Epithelial cell of proximal tubule (primary cell): ENCODE measurements at regions not wholly inside any gene's neighbourhood (a gene's known extent, or its start where the extent isn't known, plus 50 kb on each side); places are given as distances from the start of the nearest gene placed in this dataset.

ENCODE experiments used
- DNase-seq: peaks from one replicate; pipeline ENCODE4 v3.0.0-alpha.2; 2011; ENCODE audit warnings: low read depth
- H3K4me3 ChIP-seq: 2 replicates; pipeline ENCODE4 v1.5.1; 2011; ENCODE audit warnings: low read depth, mild to moderate bottlenecking, low read length
- TF ChIP-seq, protein P1 (sequence below): conservative IDR thresholded peaks from 2 replicates; pipeline ENCODE4 v1.5.1; 2012; ENCODE audit warnings: low read depth, mild to moderate bottlenecking, low read length

- H3K4me3 ChIP-seq = no peak overlapping the region
- TF ChIP-seq, protein P1, sequence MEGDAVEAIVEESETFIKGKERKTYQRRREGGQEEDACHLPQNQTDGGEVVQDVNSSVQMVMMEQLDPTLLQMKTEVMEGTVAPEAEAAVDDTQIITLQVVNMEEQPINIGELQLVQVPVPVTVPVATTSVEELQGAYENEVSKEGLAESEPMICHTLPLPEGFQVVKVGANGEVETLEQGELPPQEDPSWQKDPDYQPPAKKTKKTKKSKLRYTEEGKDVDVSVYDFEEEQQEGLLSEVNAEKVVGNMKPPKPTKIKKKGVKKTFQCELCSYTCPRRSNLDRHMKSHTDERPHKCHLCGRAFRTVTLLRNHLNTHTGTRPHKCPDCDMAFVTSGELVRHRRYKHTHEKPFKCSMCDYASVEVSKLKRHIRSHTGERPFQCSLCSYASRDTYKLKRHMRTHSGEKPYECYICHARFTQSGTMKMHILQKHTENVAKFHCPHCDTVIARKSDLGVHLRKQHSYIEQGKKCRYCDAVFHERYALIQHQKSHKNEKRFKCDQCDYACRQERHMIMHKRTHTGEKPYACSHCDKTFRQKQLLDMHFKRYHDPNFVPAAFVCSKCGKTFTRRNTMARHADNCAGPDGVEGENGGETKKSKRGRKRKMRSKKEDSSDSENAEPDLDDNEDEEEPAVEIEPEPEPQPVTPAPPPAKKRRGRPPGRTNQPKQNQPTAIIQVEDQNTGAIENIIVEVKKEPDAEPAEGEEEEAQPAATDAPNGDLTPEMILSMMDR = no peak
- peak; percentile 50 for DNase-seq
Observed at GRCh38 chr10:90418869-90419652, 438.8 kb downstream of the HTR7 start.

DNA sequence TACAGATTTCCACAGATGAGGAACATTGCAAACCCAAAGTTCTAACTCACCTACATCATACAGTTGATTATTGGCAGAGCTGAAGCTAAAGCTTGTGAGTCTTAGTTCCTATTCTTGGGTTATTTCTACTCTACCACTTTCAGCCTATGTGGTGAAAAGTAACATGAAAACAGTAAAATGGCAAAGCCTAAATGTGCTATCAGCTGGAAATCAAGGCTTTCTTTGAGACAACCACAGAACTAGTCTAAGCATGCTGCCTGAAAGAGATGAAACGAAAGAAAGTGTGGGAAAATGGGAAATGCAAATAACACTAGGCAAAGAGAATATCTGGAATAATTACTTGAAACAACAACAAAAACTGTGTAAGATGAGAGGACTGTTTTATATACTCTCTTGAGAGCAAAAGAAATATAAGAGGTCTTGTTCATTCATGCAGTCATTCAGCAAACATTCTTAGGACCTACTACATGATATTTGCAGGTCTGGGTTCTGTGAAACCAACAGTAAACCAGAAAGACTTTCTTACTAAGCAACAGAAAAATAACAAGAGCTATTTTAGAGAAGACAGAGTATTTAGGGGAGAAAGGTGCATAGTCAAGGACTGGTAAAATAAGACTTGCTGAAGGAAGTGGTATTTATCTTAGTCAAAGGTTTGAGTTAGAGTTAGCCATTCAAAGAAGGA is 437.1 kb downstream of the HTR7 start:
- TF ChIP-seq, protein P1 = no peak
- DNase-seq = no peak
- H3K4me3 ChIP-seq = no peak overlapping the region

GRCh38 chr10:90421874-90422273 is 436.0 kb downstream of the HTR7 start:
- H3K4me3 ChIP-seq = no peak overlapping the region
- DNase-seq = no peak
- TF ChIP-seq, protein P1 = no peak

DNA sequence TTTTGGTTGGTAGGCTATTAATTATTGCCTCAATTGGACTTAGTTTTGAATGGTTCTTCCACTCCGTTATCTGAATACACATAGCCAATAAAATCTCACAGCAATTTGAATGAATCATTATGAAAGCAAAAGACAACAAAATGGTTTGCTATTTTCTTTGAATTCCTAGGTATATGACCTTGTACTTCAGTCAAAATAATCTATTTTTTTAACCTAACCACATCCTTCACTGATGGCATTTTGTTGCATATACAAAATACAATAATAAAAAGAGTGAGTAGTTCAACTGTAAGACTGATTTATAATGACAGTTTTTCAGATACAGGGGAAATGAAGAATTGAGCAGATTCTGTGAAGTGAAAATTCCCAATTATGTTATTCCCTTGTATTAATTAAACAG is 433.1 kb downstream of the HTR7 start:
- H3K4me3 ChIP-seq = no peak overlapping the region
- TF ChIP-seq, protein P1 = no peak
- no peak for DNase-seq

GRCh38 chr10:90430186-90430585 is 427.7 kb downstream of the HTR7 start:
- TF ChIP-seq, protein P1 = no peak
- no peak overlapping the region for H3K4me3 ChIP-seq
- DNase-seq = no peak

DNA sequence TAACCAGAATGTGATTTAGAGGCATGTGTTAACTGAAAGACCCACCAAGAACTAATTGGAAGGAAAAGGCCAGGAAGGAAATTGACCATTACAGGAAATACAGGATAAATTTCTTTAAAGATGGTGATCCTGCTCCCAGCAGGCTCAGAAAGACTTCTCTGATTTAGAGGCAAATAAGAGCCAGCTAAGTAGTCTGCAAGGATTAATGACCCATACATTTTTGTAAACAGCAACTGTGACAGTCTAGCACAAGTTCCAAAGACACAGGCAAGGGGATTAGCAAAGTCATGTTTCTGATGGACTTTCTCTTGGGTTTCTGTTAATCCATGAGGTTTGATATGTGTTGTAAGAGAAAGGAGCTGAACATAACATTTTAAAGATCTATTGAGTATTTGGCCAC is 425.0 kb downstream of the HTR7 start:
- H3K4me3 ChIP-seq = no peak overlapping the region
- no peak for DNase-seq
- TF ChIP-seq, protein P1 = no peak
